22Rv1 (cell line): ENCODE measurements at regions not wholly inside any gene's neighbourhood (a gene's known extent, or its start where the extent isn't known, plus 50 kb on each side); places are given as distances from the start of the nearest gene placed in this dataset.

Source experiments
- H3K27ac ChIP-seq: fragments of 450-650 bp; 2 replicates; pipeline ENCODE4 v1.5.1; 2017
- ZFX ChIP-seq: fragments of 450-650 bp; IDR thresholded peaks from 2 replicates; pipeline ENCODE4 v1.6.1; 2017; ENCODE audit warnings: antibody characterized with exemption, borderline replicate concordance
- TF ChIP-seq, protein P1 (sequence below): fragments of 450-650 bp; IDR thresholded peaks from 2 replicates; pipeline ENCODE4 v1.5.1; 2017; ENCODE audit warnings: mild to moderate bottlenecking

GRCh38 chr18:34562252-34562870, 147.7 kb upstream of the DTNA start:
- no peak overlapping the region for H3K27ac ChIP-seq
- TF ChIP-seq ZFX = no peak
- TF ChIP-seq, protein P1, sequence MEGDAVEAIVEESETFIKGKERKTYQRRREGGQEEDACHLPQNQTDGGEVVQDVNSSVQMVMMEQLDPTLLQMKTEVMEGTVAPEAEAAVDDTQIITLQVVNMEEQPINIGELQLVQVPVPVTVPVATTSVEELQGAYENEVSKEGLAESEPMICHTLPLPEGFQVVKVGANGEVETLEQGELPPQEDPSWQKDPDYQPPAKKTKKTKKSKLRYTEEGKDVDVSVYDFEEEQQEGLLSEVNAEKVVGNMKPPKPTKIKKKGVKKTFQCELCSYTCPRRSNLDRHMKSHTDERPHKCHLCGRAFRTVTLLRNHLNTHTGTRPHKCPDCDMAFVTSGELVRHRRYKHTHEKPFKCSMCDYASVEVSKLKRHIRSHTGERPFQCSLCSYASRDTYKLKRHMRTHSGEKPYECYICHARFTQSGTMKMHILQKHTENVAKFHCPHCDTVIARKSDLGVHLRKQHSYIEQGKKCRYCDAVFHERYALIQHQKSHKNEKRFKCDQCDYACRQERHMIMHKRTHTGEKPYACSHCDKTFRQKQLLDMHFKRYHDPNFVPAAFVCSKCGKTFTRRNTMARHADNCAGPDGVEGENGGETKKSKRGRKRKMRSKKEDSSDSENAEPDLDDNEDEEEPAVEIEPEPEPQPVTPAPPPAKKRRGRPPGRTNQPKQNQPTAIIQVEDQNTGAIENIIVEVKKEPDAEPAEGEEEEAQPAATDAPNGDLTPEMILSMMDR = no peak

- no peak overlapping the region for H3K27ac ChIP-seq
- TF ChIP-seq, protein P1 = no peak
- TF ChIP-seq ZFX = no peak
Measured at GRCh38 chr18:34567857-34568256, 142.2 kb upstream of the DTNA start.

- no peak overlapping the region for H3K27ac ChIP-seq
- TF ChIP-seq, protein P1 = no peak
- no peak for TF ChIP-seq ZFX
Measured at GRCh38 chr18:34576622-34577021, 133.5 kb upstream of the DTNA start.

GRCh38 chr18:34583895-34584294, 126.2 kb upstream of the DTNA start:
- H3K27ac ChIP-seq = no peak overlapping the region
- TF ChIP-seq ZFX = no peak
- TF ChIP-seq, protein P1 = no peak

DNA sequence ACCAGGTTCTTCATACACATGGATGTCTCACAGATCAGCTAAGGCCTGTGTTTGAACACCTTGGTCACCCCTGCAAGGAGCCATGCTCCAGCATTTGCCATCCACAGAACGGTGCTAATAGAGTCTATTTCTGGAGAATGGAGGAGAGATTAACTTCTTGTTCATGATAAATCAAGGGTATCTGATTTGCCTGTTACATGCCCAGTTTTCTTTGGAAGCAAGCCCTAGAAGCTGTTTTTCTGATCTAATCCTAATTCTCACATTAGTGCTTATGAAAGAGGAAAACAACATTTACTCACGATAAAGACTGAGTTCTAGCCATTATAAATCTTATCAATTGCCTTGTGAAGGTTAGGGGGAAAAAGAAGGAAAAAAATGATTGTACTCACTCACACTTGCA, 119.6 kb upstream of the DTNA start:
- TF ChIP-seq, protein P1 = no peak
- TF ChIP-seq ZFX = no peak

GRCh38 chr18:34591920-34592444, 118.1 kb upstream of the DTNA start:
- no peak overlapping the region for H3K27ac ChIP-seq
- no peak for TF ChIP-seq ZFX
- TF ChIP-seq, protein P1 = no peak

More for the DNA sequence above, 119.6 kb upstream of the DTNA start:
- no peak overlapping the region for H3K27ac ChIP-seq

- H3K27ac ChIP-seq = no peak overlapping the region
- TF ChIP-seq, protein P1 = no peak
Measured at GRCh38 chr18:34592481-34592880, 117.6 kb upstream of the DTNA start.
